Natural killer cell (primary cell): ENCODE measurements at regions not wholly inside any gene's neighbourhood (a gene's known extent, or its start where the extent isn't known, plus 50 kb on each side); places are given as distances from the start of the nearest gene placed in this dataset.

ENCODE experiments used
- ATAC-seq, 3 donors: fragments of 150-1000 bp in 2 of 3; fragments of 200-7000 bp in 1 of 3; cut with Tn5 transposase; 1 replicate in 1 of 3; 2 replicates in 2 of 3; pipeline ENCODE4 v1.10.0; 2021; ENCODE audit warnings: mild to moderate bottlenecking in 2 of 3, moderate library complexity in 2 of 3
- DNase-seq, 2 donors: peaks; one replicate each; pipeline versions ENCODE4 v3.0.0 to v3.0.0-alpha.2; 2013 to 2021; ENCODE audit warnings: mixed read lengths in 1 of 2
- H3K27ac ChIP-seq: one replicate; pipeline ENCODE4 v1.5.1; 2013; ENCODE audit warnings: mild to moderate bottlenecking, low read length
- H3K27me3 ChIP-seq: one replicate; pipeline ENCODE4 v1.6.1; 2013; ENCODE audit warnings: low read length; ENCODE audit not compliant: control insufficient read depth, insufficient read depth
- H3K36me3 ChIP-seq: one replicate; pipeline ENCODE4 v1.6.1; 2013; ENCODE audit warnings: low read length; ENCODE audit not compliant: control insufficient read depth, insufficient read depth
- H3K4me1 ChIP-seq: one replicate; pipeline ENCODE4 v1.6.1; 2013; ENCODE audit warnings: low read length; ENCODE audit not compliant: control insufficient read depth, insufficient read depth
- H3K4me3 ChIP-seq: one replicate; pipeline ENCODE4 v1.5.1; 2013; ENCODE audit warnings: low read length
- H3K9me3 ChIP-seq: one replicate; pipeline ENCODE4 v1.6.1; 2013; ENCODE audit warnings: low read length; ENCODE audit not compliant: control insufficient read depth, insufficient read depth
- H3K27ac Mint-ChIP-seq, 2 donors: one replicate each; pipeline ENCODE4 v1.8.0; 2022; ENCODE audit warnings: mild to moderate bottlenecking in 2 of 2, mixed read lengths in 2 of 2, moderate library complexity in 1 of 2
- H3K27me3 Mint-ChIP-seq, 2 donors: one replicate each; pipeline ENCODE4 v1.8.0; 2022; ENCODE audit warnings: low read depth in 2 of 2, mixed read lengths in 2 of 2
- H3K36me3 Mint-ChIP-seq: one replicate; pipeline ENCODE4 v1.8.0; 2022; ENCODE audit warnings: mixed read lengths
- H3K4me1 Mint-ChIP-seq, 2 donors: one replicate each; pipeline ENCODE4 v1.8.0; 2022; ENCODE audit warnings: mixed read lengths in 2 of 2
- H3K4me3 Mint-ChIP-seq: one replicate; pipeline ENCODE4 v1.8.0; 2022; ENCODE audit warnings: mild to moderate bottlenecking, moderate library complexity, mixed read lengths
- H3K9me3 Mint-ChIP-seq, 2 donors: one replicate each; pipeline ENCODE4 v1.8.0; 2022; ENCODE audit warnings: mixed read lengths in 2 of 2
- WGBS: methylation state at CpG from one replicate; pipeline ENCODE4 v1.1.7; 2013; ENCODE audit warnings: missing lambda C conversion rate; ENCODE audit not compliant: insufficient coverage; 5-methylcytosine and 5-hydroxymethylcytosine counted together
- intact Hi-C: fragments of 100-400 bp; cut with micrococcal nuclease; formaldehyde crosslinking; loops from one replicate; pipeline ENCODE4 v1.14.2; 2022
- TF ChIP-seq, protein P1 (sequence below): fragments of 200-600 bp; IDR thresholded peaks from one replicate; pipeline ENCODE4 v1.8.0; 2022; ENCODE audit warnings: antibody characterized with exemption

DNA sequence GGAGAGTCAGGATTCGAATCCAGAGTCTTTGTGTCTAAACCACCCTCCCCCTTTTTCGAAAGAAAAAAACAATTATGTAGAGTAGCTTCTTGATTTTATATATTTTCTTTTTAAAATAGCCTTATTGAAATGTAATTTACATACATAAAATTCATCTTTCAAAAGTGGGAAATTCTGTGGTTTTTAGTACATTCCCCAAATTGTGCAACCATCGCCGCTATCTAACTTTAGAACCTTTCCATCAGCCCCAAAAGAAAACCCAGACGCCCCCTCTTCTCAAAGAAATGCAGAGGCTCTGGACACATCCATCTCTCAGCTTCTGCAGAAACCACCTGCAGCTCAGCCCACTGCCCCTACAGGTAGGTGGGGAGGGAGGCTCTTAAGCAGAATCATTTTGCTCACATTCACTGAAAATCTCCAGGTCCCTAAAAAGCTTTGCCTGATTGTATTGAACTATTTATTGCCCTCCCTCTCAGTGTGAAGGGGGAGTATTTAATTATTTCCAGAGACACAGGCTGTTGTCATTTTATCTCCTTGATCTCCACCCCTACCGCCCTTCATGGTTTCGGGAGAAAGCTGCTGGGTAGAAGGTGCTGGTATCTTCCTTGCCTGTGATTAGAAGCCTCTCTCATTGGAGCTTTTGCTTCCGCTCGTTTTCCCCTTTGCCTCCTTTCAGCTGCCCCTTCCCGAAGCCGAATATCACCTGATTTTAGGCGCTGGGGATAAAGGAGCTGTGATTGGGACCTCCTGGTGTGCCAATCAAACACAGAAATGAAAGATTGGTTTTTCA, 68.7 kb upstream of the KCNG1 start:
- TF ChIP-seq, protein P1, sequence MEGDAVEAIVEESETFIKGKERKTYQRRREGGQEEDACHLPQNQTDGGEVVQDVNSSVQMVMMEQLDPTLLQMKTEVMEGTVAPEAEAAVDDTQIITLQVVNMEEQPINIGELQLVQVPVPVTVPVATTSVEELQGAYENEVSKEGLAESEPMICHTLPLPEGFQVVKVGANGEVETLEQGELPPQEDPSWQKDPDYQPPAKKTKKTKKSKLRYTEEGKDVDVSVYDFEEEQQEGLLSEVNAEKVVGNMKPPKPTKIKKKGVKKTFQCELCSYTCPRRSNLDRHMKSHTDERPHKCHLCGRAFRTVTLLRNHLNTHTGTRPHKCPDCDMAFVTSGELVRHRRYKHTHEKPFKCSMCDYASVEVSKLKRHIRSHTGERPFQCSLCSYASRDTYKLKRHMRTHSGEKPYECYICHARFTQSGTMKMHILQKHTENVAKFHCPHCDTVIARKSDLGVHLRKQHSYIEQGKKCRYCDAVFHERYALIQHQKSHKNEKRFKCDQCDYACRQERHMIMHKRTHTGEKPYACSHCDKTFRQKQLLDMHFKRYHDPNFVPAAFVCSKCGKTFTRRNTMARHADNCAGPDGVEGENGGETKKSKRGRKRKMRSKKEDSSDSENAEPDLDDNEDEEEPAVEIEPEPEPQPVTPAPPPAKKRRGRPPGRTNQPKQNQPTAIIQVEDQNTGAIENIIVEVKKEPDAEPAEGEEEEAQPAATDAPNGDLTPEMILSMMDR: no peak
- ATAC-seq (no peak), DNase-seq (no peak)
- no peaks in the 10 kb centered on the region for H3K36me3 ChIP-seq
- intact Hi-C loops: no loop called here
- H3K27ac ChIP-seq: no peak overlapping the region
- no peak overlapping the region for H3K27ac Mint-ChIP-seq
- H3K36me3 Mint-ChIP-seq: no peaks in the 10 kb centered on the region
- peaks cover 9 to 13% of the 10 kb centered on the region in 2 donors for H3K4me1 Mint-ChIP-seq
- H3K9me3 ChIP-seq: no peaks in the 10 kb centered on the region
- peak overlapping the region; percentile 17 for H3K4me3 Mint-ChIP-seq
- 5% methylated on average over 9 of the region's 12 CpGs for WGBS
- H3K4me1 ChIP-seq: no peaks in the 10 kb centered on the region
- no peak overlapping the region for H3K4me3 ChIP-seq
- peaks cover 31 to 63% of the 10 kb centered on the region in 2 donors for H3K27me3 Mint-ChIP-seq
- no peaks in the 10 kb centered on the region for H3K9me3 Mint-ChIP-seq
- no peaks in the 10 kb centered on the region for H3K27me3 ChIP-seq

DNA sequence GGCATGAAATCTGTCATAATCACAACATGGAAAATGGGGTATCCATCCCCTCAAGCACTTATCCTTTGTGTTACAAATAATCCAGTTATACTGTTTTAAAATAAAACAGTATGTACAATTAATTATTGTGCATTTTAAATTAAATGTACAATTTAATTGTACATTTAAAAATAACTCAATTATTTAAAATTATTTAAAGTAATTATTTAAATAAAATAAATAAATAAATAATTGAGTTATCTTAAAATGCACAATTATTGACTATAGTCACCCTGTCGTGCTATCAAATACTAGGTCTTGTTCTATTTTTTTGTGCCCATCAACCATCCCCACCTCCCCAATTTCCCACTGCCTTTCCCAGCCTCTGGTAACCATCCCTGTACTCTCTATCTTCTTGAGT, 66.9 kb upstream of the KCNG1 start:
- 83% methylated on average over 1 of the region's 1 CpG for WGBS
- H3K27me3 ChIP-seq: no peaks in the 10 kb centered on the region
- Mint-ChIP-seq H3K4me1 (peaks cover 9 to 13% of the 10 kb centered on the region in 2 donors), H3K4me3 (no peak overlapping the region), H3K27me3 (peaks cover 27 to 59% of the 10 kb centered on the region in 2 donors), H3K36me3 (no peaks in the 10 kb centered on the region), H3K27ac (no peak overlapping the region), H3K9me3 (no peaks in the 10 kb centered on the region)
- intact Hi-C loops: no loop called here
- no peaks in the 10 kb centered on the region for H3K4me1 ChIP-seq
- DNase-seq (no peak), ATAC-seq (no peak)
- no peaks in the 10 kb centered on the region for H3K9me3 ChIP-seq
- H3K36me3 ChIP-seq: no peaks in the 10 kb centered on the region
- no peak overlapping the region for H3K4me3 ChIP-seq
- no peak overlapping the region for H3K27ac ChIP-seq
- TF ChIP-seq, protein P1: no peak

DNA sequence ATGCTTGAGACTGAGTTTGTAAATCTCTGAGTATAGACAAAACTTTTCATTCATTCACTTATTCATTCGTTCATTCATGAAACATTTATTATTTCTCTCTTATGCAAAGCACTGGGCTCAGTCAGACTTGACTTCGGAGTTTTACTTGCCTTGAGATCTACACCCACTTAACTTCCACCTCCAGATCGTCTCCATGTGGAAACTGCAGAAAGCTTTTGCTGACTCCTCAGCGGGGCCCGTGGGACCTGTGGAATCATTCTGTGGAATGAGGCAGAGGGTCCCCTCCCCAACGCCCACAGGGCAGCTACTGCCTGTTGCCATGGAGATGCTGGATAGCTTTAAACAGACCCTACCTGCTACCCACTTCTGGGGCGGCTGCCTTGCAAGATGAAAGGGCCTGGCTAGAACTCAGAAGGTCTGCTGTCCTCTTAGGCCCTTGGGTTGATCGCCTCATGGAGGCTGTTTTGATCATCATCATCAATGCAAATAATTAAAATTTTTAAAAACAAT, 66.4 kb upstream of the KCNG1 start:
- H3K4me3 ChIP-seq: no peak overlapping the region
- no peaks in the 10 kb centered on the region for H3K27me3 ChIP-seq
- no peaks in the 10 kb centered on the region for H3K9me3 ChIP-seq
- no peak overlapping the region for H3K27ac ChIP-seq
- H3K4me1 Mint-ChIP-seq: peaks cover 9 to 13% of the 10 kb centered on the region in 2 donors
- ATAC-seq (no peak), DNase-seq (no peak)
- intact Hi-C loops: no loop called here
- no peaks in the 10 kb centered on the region for H3K36me3 ChIP-seq
- TF ChIP-seq, protein P1: no peak
- H3K36me3 Mint-ChIP-seq: no peaks in the 10 kb centered on the region
- no peaks in the 10 kb centered on the region for H3K4me1 ChIP-seq
- H3K27ac Mint-ChIP-seq: no peak overlapping the region
- no peak overlapping the region for H3K4me3 Mint-ChIP-seq
- H3K9me3 Mint-ChIP-seq: no peaks in the 10 kb centered on the region
- WGBS: 85% methylated on average over 7 of the region's 8 CpGs
- peaks cover 30 to 64% of the 10 kb centered on the region in 2 donors for H3K27me3 Mint-ChIP-seq
